ENCODE measurements at regions not wholly inside any gene's neighbourhood (a gene's known extent, or its start where the extent isn't known, plus 50 kb on each side); places are given as distances from the start of the nearest gene placed in this dataset.
"Not testable (repeated sequence)": the region's sequence is repeated elsewhere in the genome, so short reads cannot be mapped to it uniquely, and the experiment has no call there.

- no peaks in the 10 kb centered on the region for H3K9me3 ChIP-seq (ENCODE audit: low read depth, low read length)
- H3K36me3 ChIP-seq (ENCODE audit: insufficient read depth, low read length) = no peaks in the 10 kb centered on the region
- no peak overlapping the region for H3K9ac ChIP-seq (ENCODE audit: insufficient read length)
- H3K27ac ChIP-seq = no peak overlapping the region
- no peak for TF ChIP-seq FOXP2 (optimal IDR thresholded peaks at IDR 0.05; ENCODE audit: control extremely low read depth, extremely low read length, insufficient read depth)
- TF ChIP-seq EZH2 (IDR thresholded peaks at IDR 0.05) = no peak
- no peak for TF ChIP-seq POLR2AphosphoS5 (IDR thresholded peaks at IDR 0.05; ENCODE audit: borderline replicate concordance, low read depth, low read length)
- DNase-seq (ENCODE audit: low read depth, low spot score) = no peak
- no peak overlapping the region for H3K4me3 ChIP-seq
These were observed 795.4 kb downstream of the SLC6A15 start for GRCh38 chr12:84117190-84117589.

- DNase-seq (ENCODE audit: low read depth, low spot score) = no peak
- Histone ChIP-seq H3K36me3 (ENCODE audit: insufficient read depth, low read length) (no peaks in the 10 kb centered on the region), H3K9ac (ENCODE audit: insufficient read length) (no peak overlapping the region), H3K4me3 (no peak overlapping the region), H3K27ac (no peak overlapping the region), H3K9me3 (ENCODE audit: low read depth, low read length) (no peaks in the 10 kb centered on the region)
- no peak for TF ChIP-seq EZH2 (IDR thresholded peaks at IDR 0.05)
- no peak; the same call in 1 of the 2 replicates for TF ChIP-seq POLR2AphosphoS5 (IDR thresholded peaks at IDR 0.05; ENCODE audit: borderline replicate concordance, low read depth, low read length)
- TF ChIP-seq FOXP2 (optimal IDR thresholded peaks at IDR 0.05; ENCODE audit: control extremely low read depth, extremely low read length, insufficient read depth) = no peak
These were observed 798.9 kb downstream of the SLC6A15 start for GRCh38 chr12:84113666-84114065.

GRCh38 chr12:84103886-84104285 is 808.7 kb downstream of the SLC6A15 start:
- not testable (repeated sequence) for DNase-seq (ENCODE audit: low read depth, low spot score)

GRCh38 chr12:84101963-84102362 is 810.6 kb downstream of the SLC6A15 start:
- not testable (repeated sequence) for H3K9me3 ChIP-seq (ENCODE audit: low read depth, low read length); H3K9ac ChIP-seq (ENCODE audit: insufficient read length); H3K27ac ChIP-seq; H3K4me3 ChIP-seq; DNase-seq (ENCODE audit: low read depth, low spot score); H3K36me3 ChIP-seq (ENCODE audit: insufficient read depth, low read length)

More at GRCh38 chr12:84103886-84104285, 808.7 kb downstream of the SLC6A15 start:
- H3K36me3 ChIP-seq (ENCODE audit: insufficient read depth, low read length); H3K9ac ChIP-seq (ENCODE audit: insufficient read length); H3K9me3 ChIP-seq (ENCODE audit: low read depth, low read length); H3K27ac ChIP-seq; H3K4me3 ChIP-seq: not testable (repeated sequence)

- DNase-seq (ENCODE audit: low read depth, low spot score); H3K27ac ChIP-seq; H3K9me3 ChIP-seq (ENCODE audit: low read depth, low read length); H3K36me3 ChIP-seq (ENCODE audit: insufficient read depth, low read length); H3K4me3 ChIP-seq; H3K9ac ChIP-seq (ENCODE audit: insufficient read length): not testable (repeated sequence)
These were observed 813.0 kb downstream of the SLC6A15 start for GRCh38 chr12:84099591-84099990.

GRCh38 chr12:84091651-84092050 is 820.9 kb downstream of the SLC6A15 start:
- H3K9ac ChIP-seq (ENCODE audit: insufficient read length) = no peak overlapping the region
- no peak for DNase-seq (ENCODE audit: low read depth, low spot score)

GRCh38 chr12:84089356-84089755 is 823.2 kb downstream of the SLC6A15 start:
- TF ChIP-seq EZH2 (IDR thresholded peaks at IDR 0.05) (no peak), POLR2AphosphoS5 (IDR thresholded peaks at IDR 0.05; ENCODE audit: borderline replicate concordance, low read depth, low read length) (no peak), FOXP2 (optimal IDR thresholded peaks at IDR 0.05; ENCODE audit: control extremely low read depth, extremely low read length, insufficient read depth) (no peak)
- no peaks in the 10 kb centered on the region for H3K9me3 ChIP-seq (ENCODE audit: low read depth, low read length)
- DNase-seq (ENCODE audit: low read depth, low spot score) = no peak
- no peaks in the 10 kb centered on the region for H3K36me3 ChIP-seq (ENCODE audit: insufficient read depth, low read length)
- no peak overlapping the region for H3K27ac ChIP-seq
- H3K4me3 ChIP-seq = no peak overlapping the region
- no peak overlapping the region for H3K9ac ChIP-seq (ENCODE audit: insufficient read length)

More at GRCh38 chr12:84091651-84092050, 820.9 kb downstream of the SLC6A15 start:
- Histone ChIP-seq H3K36me3 (ENCODE audit: insufficient read depth, low read length) (no peaks in the 10 kb centered on the region), H3K4me3 (no peak overlapping the region), H3K9me3 (ENCODE audit: low read depth, low read length) (no peaks in the 10 kb centered on the region), H3K27ac (no peak overlapping the region)
- TF ChIP-seq EZH2 (IDR thresholded peaks at IDR 0.05) (no peak), FOXP2 (optimal IDR thresholded peaks at IDR 0.05; ENCODE audit: control extremely low read depth, extremely low read length, insufficient read depth) (no peak), POLR2AphosphoS5 (IDR thresholded peaks at IDR 0.05; ENCODE audit: borderline replicate concordance, low read depth, low read length) (no peak)

- peak overlapping the region; percentile 61 for H3K4me3 ChIP-seq
- no peak overlapping the region for H3K9ac ChIP-seq (ENCODE audit: insufficient read length)
- no peaks in the 10 kb centered on the region for H3K36me3 ChIP-seq (ENCODE audit: insufficient read depth, low read length)
- no peak for TF ChIP-seq EZH2 (IDR thresholded peaks at IDR 0.05)
- TF ChIP-seq POLR2AphosphoS5 (IDR thresholded peaks at IDR 0.05; ENCODE audit: borderline replicate concordance, low read depth, low read length) = no peak
- no peak overlapping the region; the same call in 1 of the 2 replicates for H3K27ac ChIP-seq
- no peaks in the 10 kb centered on the region for H3K9me3 ChIP-seq (ENCODE audit: low read depth, low read length)
- peak; percentile 80 for DNase-seq (ENCODE audit: low read depth, low spot score)
These were observed 827.6 kb downstream of the SLC6A15 start for GRCh38 chr12:84085046-84085445.

- no peak for DNase-seq (ENCODE audit: low read depth, low spot score)
- Histone ChIP-seq H3K9ac (ENCODE audit: insufficient read length) (no peak overlapping the region), H3K9me3 (ENCODE audit: low read depth, low read length) (no peaks in the 10 kb centered on the region), H3K27ac (no peak overlapping the region), H3K4me3 (no peak overlapping the region), H3K36me3 (ENCODE audit: insufficient read depth, low read length) (no peaks in the 10 kb centered on the region)
- TF ChIP-seq POLR2AphosphoS5 (IDR thresholded peaks at IDR 0.05; ENCODE audit: borderline replicate concordance, low read depth, low read length) (no peak), EZH2 (IDR thresholded peaks at IDR 0.05) (no peak), FOXP2 (optimal IDR thresholded peaks at IDR 0.05; ENCODE audit: control extremely low read depth, extremely low read length, insufficient read depth) (no peak)
These were observed 833.0 kb downstream of the SLC6A15 start for GRCh38 chr12:84079626-84080025.

GRCh38 chr12:84077679-84078078 is 834.9 kb downstream of the SLC6A15 start:
- H3K27ac ChIP-seq = no peak overlapping the region
- TF ChIP-seq POLR2AphosphoS5 (IDR thresholded peaks at IDR 0.05; ENCODE audit: borderline replicate concordance, low read depth, low read length) = peak; percentile 29; the same call in 1 of the 2 replicates
- no peak for TF ChIP-seq EZH2 (IDR thresholded peaks at IDR 0.05)
- H3K36me3 ChIP-seq (ENCODE audit: insufficient read depth, low read length) = no peaks in the 10 kb centered on the region
- no peak overlapping the region for H3K9ac ChIP-seq (ENCODE audit: insufficient read length)
- DNase-seq (ENCODE audit: low read depth, low spot score) = peak; percentile 66
- no peaks in the 10 kb centered on the region for H3K9me3 ChIP-seq (ENCODE audit: low read depth, low read length)
- H3K4me3 ChIP-seq = no peak overlapping the region
